CD8-positive, alpha-beta memory T cell (primary cell): ENCODE measurements at regions not wholly inside any gene's neighbourhood (a gene's known extent, or its start where the extent isn't known, plus 50 kb on each side); places are given as distances from the start of the nearest gene placed in this dataset.
A peak's percentile ranks its signal among the peaks of the same experiment; 100 is the strongest.

Experiments
- CTCF ChIA-PET: fragments of 350-600 bp; sonication (Branson Sonifier 250); formaldehyde crosslinking; loops from one replicate; lab custom pipeline; 2021; ENCODE audit warnings: antibody characterized with exemption; lab: Charles Lee
- POLR2A ChIA-PET: fragments of 350-600 bp; sonication (Branson Sonifier 250); formaldehyde crosslinking; loops from one replicate; lab custom pipeline; 2021; ENCODE audit warnings: antibody characterized with exemption; lab: Charles Lee
- DNase-seq, 5 donors: peaks; one replicate each; pipeline versions ENCODE4 v3.0.0 to v3.0.0-alpha.2; 2020 to 2022; ENCODE audit warnings: mixed read lengths in 1 of 5
- H3K27ac ChIP-seq: one replicate; pipeline ENCODE4 v1.7.0; 2013; ENCODE audit warnings: low read depth, mild to moderate bottlenecking, low read length, moderate library complexity
- H3K27me3 ChIP-seq: 2 replicates; pipeline ENCODE4 v1.7.0; 2013; ENCODE audit warnings: low read length, mild to moderate bottlenecking; ENCODE audit not compliant: insufficient read depth, poor library complexity, severe bottlenecking
- H3K36me3 ChIP-seq: 2 replicates; pipeline ENCODE4 v1.7.0; 2013; ENCODE audit warnings: mild to moderate bottlenecking, low read length, moderate library complexity; ENCODE audit not compliant: insufficient read depth
- H3K4me1 ChIP-seq: 2 replicates; pipeline ENCODE4 v1.7.0; 2013; ENCODE audit warnings: mild to moderate bottlenecking, low read length, moderate library complexity; ENCODE audit not compliant: insufficient read depth
- H3K4me3 ChIP-seq: 2 replicates; pipeline ENCODE4 v1.7.0; 2013; ENCODE audit warnings: mild to moderate bottlenecking, low read length
- H3K9me3 ChIP-seq: 2 replicates; pipeline ENCODE4 v1.7.0; 2013; ENCODE audit warnings: mild to moderate bottlenecking, low read length
- H3K27ac Mint-ChIP-seq, 8 donors: one replicate each; pipeline ENCODE4 v1.8.0; 2020 to 2021; ENCODE audit warnings: mixed read lengths in 8 of 8, mild to moderate bottlenecking in 6 of 8, inconsistent platforms in 3 of 8, moderate library complexity in 3 of 8
- H3K27me3 Mint-ChIP-seq, 2 donors: one replicate each; pipeline ENCODE4 v1.8.0; 2020 to 2021; ENCODE audit warnings: mixed read lengths in 2 of 2, mild to moderate bottlenecking in 1 of 2, moderate library complexity in 1 of 2
- H3K36me3 Mint-ChIP-seq, 3 donors: one replicate each; pipeline ENCODE4 v1.8.0; 2020 to 2021; ENCODE audit warnings: mixed read lengths in 3 of 3, inconsistent platforms in 1 of 3, mild to moderate bottlenecking in 1 of 3
- H3K4me1 Mint-ChIP-seq, 3 donors: one replicate each; pipeline ENCODE4 v1.8.0; 2020 to 2021; ENCODE audit warnings: mixed read lengths in 3 of 3, inconsistent platforms in 1 of 3, mild to moderate bottlenecking in 1 of 3
- H3K4me3 Mint-ChIP-seq, 7 donors: one replicate each; pipeline ENCODE4 v1.8.0; 2020 to 2021; ENCODE audit warnings: mixed read lengths in 7 of 7, mild to moderate bottlenecking in 6 of 7, moderate library complexity in 4 of 7, inconsistent platforms in 2 of 7
- H3K9me3 Mint-ChIP-seq, 5 donors: one replicate each; pipeline ENCODE4 v1.8.0; 2020 to 2022; ENCODE audit warnings: mixed read lengths in 5 of 5, mild to moderate bottlenecking in 3 of 5, moderate library complexity in 2 of 5, inconsistent platforms in 1 of 5

DNA sequence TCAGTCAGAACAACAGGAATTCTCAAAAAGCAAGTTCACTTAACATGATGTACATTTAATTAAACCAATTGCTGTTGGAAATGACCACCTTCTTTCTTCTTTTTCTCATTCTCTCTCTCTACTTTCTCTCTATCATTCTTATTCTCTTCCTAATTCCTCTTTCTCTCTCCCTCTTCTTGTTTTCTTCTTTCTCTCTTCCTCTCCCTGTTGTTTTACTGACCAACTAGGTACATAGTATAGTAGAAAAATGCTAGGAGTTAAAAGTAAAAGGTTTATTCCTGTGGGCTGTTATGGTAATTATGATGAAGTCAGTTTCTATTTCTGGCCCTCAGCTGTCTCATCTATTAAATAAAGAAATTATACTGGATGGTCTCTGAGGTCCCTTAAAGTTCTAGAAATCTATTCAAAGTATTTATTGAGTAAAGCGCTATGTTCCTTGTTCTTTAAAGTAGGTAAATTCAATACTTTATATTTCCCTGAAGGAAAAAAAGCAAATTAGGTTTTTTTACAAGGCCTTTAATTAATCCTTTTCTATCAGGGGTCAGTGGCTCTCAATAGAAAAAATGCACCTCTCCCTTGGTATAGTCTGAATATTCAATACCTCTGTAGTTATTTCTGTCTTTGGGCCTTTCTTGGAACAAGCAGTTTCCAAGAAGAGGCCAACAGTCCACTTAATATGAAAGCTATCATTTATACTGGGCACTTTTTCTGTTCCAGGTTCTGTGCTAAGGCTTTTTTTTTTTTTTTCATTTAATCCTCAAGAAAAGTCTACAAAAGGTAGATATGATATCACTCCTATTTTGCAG is 102.3 kb upstream of the SLC30A5 start:
- DNase-seq, result no peak
- peaks cover 0 to 2% of the 10 kb centered on the region in 2 donors for H3K27me3 Mint-ChIP-seq
- no peak overlapping the region for H3K4me3 ChIP-seq
- no peak overlapping the region for H3K27ac Mint-ChIP-seq
- no peaks in the 10 kb centered on the region for H3K27me3 ChIP-seq
- no peak overlapping the region for H3K27ac ChIP-seq
- POLR2A ChIA-PET, result no interaction called here
- peaks cover 4 to 15% (median 9%) of the 10 kb centered on the region in 3 donors for H3K4me1 Mint-ChIP-seq
- no peak overlapping the region for H3K4me3 Mint-ChIP-seq
- no peaks in the 10 kb centered on the region for H3K36me3 ChIP-seq
- no peaks in the 10 kb centered on the region for H3K9me3 Mint-ChIP-seq
- H3K4me1 ChIP-seq, result no peaks in the 10 kb centered on the region
- peaks cover 0 to 3% (median 0%) of the 10 kb centered on the region in 3 donors for H3K36me3 Mint-ChIP-seq
- CTCF ChIA-PET, result no interaction called here
- H3K9me3 ChIP-seq, result no peaks in the 10 kb centered on the region

DNA sequence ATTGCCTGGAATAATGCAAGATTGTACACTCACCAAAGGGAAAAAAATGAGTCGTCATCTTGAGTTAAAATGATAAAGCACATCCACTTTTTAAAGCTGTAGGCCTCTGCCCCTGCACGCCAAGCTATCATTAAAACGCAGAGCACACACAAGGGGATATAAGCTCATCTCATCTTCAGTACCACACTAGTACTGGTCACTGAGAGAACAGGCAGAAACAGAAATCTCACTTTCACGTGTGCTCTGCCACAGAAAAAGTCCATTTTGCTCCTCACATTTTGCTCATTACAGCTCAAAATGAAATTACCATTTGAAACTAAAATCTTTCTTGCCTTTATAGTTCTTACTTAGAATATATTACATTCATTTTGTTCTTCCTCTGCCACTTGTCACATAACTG is 99.2 kb upstream of the SLC30A5 start:
- CTCF ChIA-PET, result interaction anchor here (1.5 kb wide), 1 partner anchor 13 kb away, joined by 5 read pairs; no protein-coding TSS in a partner anchor

DNA sequence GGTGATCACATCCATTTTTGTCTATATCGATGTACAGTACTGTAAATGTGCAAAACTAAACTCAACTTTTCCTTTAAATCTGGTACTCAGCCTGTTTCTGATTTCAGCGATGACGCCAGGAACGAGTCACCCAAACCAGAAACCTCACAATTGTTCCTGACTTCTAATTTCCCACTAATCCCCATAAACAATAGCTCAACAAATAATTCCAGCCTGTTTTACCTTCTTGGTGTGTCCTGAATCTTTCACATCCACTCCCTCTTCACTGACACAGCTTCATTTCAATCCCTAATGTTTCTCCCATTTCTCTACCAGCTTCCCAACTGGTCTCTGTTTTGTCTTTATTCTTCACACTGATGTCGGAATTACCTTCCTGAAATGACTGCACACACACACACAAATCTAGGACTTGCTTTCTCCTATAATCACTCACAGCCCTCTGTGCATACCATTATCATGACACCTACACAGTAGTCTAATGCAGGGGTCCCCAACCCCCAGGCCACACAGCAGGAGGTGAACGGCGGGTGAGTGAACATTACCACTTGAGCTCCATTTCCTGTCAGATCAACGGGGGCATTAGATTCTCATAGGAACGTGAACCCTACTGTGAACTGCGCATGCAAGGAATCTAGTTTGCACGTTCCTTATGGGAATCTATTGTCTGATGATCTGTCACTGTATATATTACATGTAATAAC is 97.8 kb upstream of the SLC30A5 start:
- CTCF ChIA-PET, result no interaction called here
- peak overlapping the region in 1 of 8 donors; percentile 2 for H3K27ac Mint-ChIP-seq
- no peak overlapping the region for H3K4me3 ChIP-seq

More for the DNA sequence above, 99.2 kb upstream of the SLC30A5 start:
- H3K9me3 Mint-ChIP-seq, result no peaks in the 10 kb centered on the region
- Histone ChIP-seq H3K27me3 (no peaks in the 10 kb centered on the region), H3K4me3 (no peak overlapping the region), H3K27ac (no peak overlapping the region), H3K36me3 (no peaks in the 10 kb centered on the region), H3K4me1 (no peaks in the 10 kb centered on the region), H3K9me3 (no peaks in the 10 kb centered on the region)
- peaks cover 0 to 3% (median 0%) of the 10 kb centered on the region in 3 donors for H3K36me3 Mint-ChIP-seq
- H3K27me3 Mint-ChIP-seq, result peaks cover 2 to 3% of the 10 kb centered on the region in 2 donors
- no peak overlapping the region for H3K27ac Mint-ChIP-seq
- DNase-seq, result no peak
- H3K4me3 Mint-ChIP-seq, result no peak overlapping the region
- POLR2A ChIA-PET, result no interaction called here
- H3K4me1 Mint-ChIP-seq, result peaks cover 4 to 15% (median 9%) of the 10 kb centered on the region in 3 donors

DNA sequence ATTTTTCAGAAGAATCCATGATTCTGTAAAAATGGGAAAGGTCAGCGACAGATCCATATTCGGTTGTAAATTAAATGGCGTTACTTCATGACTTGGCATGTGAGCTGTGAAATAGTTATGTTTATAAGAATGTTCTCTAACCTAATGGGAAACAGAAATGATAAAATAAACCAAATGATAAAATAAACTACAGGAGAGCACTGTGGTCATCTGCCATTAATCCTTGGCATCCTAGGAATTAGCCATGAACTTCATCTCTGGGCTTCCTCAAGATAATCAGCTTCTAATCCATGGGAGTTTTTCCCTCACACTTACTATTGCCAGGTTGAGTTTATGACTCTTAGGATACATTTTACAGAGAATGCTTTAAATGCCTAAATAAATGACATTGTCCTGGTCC is 94.6 kb upstream of the SLC30A5 start:
- Mint-ChIP-seq H3K27ac (no peak overlapping the region), H3K27me3 (peaks cover 2 to 10% of the 10 kb centered on the region in 2 donors), H3K9me3 (no peaks in the 10 kb centered on the region), H3K4me1 (peaks cover 4 to 13% (median 9%) of the 10 kb centered on the region in 3 donors), H3K36me3 (peaks cover 0 to 3% (median 1%) of the 10 kb centered on the region in 3 donors), H3K4me3 (no peak overlapping the region)
- Histone ChIP-seq H3K4me3 (no peak overlapping the region), H3K9me3 (no peaks in the 10 kb centered on the region), H3K36me3 (no peaks in the 10 kb centered on the region), H3K4me1 (no peaks in the 10 kb centered on the region), H3K27me3 (no peaks in the 10 kb centered on the region), H3K27ac (no peak overlapping the region)
- POLR2A ChIA-PET, result interaction anchor here (0.6 kb wide), 1 partner anchor 105 kb away, joined by 3 read pairs; no protein-coding TSS in a partner anchor
- CTCF ChIA-PET, result no interaction called here
- no peak for DNase-seq

More for the DNA sequence above, 97.8 kb upstream of the SLC30A5 start:
- DNase-seq, result no peak
- Mint-ChIP-seq H3K36me3 (peaks cover 0 to 3% (median 0%) of the 10 kb centered on the region in 3 donors), H3K9me3 (no peaks in the 10 kb centered on the region), H3K4me3 (no peak overlapping the region), H3K27me3 (peaks cover 2 to 3% of the 10 kb centered on the region in 2 donors), H3K4me1 (peaks cover 4 to 15% (median 9%) of the 10 kb centered on the region in 3 donors)
- no peaks in the 10 kb centered on the region for H3K9me3 ChIP-seq
- POLR2A ChIA-PET, result no interaction called here
- H3K27ac ChIP-seq, result no peak overlapping the region
- no peaks in the 10 kb centered on the region for H3K27me3 ChIP-seq
- H3K36me3 ChIP-seq, result no peaks in the 10 kb centered on the region
- no peaks in the 10 kb centered on the region for H3K4me1 ChIP-seq

DNA sequence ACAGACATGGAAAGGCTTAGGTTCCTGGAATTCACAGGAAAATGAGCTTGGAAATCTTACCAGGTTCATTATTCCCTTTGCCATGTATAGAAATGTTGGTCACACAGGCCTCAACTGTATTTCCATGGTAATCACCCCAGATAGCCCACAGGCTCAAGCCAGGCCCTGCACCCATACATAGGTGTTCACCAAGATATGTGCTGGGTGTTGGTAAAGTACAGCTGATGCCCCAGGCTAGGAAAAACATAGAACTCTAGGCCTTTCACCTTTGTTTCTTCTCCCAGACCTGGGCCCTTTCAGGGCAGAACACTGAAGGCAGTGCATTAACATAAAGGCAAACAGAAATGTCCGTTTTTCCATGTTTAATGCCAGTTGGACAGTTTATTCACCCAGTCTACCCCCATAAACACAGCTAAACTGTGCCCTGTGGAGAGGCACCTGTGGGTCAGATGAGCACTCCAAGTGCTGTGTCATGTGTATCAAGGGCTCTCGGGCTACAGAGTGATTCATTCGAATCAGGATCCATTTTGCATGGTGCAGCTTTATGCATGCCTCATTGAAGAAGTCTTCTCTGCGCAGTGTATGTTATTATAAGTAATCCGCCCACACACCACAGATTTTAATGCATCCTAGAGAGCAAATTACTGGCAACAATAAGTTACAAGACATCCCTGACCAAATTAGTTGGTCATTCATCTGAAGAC is 93.4 kb upstream of the SLC30A5 start:
- H3K27ac ChIP-seq, result no peak overlapping the region
- ChIA-PET POLR2A (no interaction called here), CTCF (no interaction called here)
- H3K9me3 Mint-ChIP-seq, result no peaks in the 10 kb centered on the region
- H3K4me1 ChIP-seq, result no peaks in the 10 kb centered on the region
- no peak overlapping the region for H3K27ac Mint-ChIP-seq
- peaks cover 2% of the 10 kb centered on the region for H3K27me3 ChIP-seq
- H3K4me1 Mint-ChIP-seq, result peaks cover 4 to 8% (median 5%) of the 10 kb centered on the region in 3 donors
- H3K36me3 Mint-ChIP-seq, result peaks cover 0 to 3% (median 1%) of the 10 kb centered on the region in 3 donors
- peaks cover 2 to 19% of the 10 kb centered on the region in 2 donors for H3K27me3 Mint-ChIP-seq
- H3K4me3 Mint-ChIP-seq, result no peak overlapping the region
- no peaks in the 10 kb centered on the region for H3K36me3 ChIP-seq
- no peak overlapping the region for H3K4me3 ChIP-seq
- no peak for DNase-seq
- H3K9me3 ChIP-seq, result no peaks in the 10 kb centered on the region

DNA sequence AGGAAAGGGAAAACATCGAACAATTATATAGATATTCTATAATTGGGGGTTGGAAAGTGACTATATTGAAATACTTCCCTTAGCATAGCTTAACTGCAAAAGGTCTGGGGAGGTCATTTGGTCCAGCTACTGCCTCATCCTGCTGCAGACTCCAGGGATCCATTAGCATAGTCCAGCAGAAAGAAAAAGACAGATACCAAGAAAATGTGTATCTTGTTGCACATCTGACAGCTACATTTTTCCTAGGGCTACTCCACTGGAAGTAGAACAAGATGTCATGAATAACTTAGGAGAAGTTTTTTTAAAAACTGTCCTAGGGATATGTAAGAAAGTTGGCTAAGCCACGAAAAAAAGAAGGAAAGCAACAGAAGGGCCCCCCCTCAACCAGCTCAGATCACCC is 92.9 kb upstream of the SLC30A5 start:
- no peak overlapping the region for H3K27ac Mint-ChIP-seq
- H3K36me3 ChIP-seq, result no peaks in the 10 kb centered on the region
- no peak overlapping the region for H3K27ac ChIP-seq
- DNase-seq, result no peak
- peaks cover 0 to 19% of the 10 kb centered on the region in 2 donors for H3K27me3 Mint-ChIP-seq
- H3K9me3 ChIP-seq, result no peaks in the 10 kb centered on the region
- CTCF ChIA-PET, result no interaction called here
- POLR2A ChIA-PET, result no interaction called here
- H3K4me1 Mint-ChIP-seq, result peaks cover 0 to 2% (median 0%) of the 10 kb centered on the region in 3 donors
- H3K9me3 Mint-ChIP-seq, result no peaks in the 10 kb centered on the region
- H3K4me3 Mint-ChIP-seq, result no peak overlapping the region
- H3K27me3 ChIP-seq, result peaks cover 3% of the 10 kb centered on the region
- no peaks in the 10 kb centered on the region for H3K4me1 ChIP-seq
- peaks cover 0 to 2% (median 1%) of the 10 kb centered on the region in 3 donors for H3K36me3 Mint-ChIP-seq
- no peak overlapping the region for H3K4me3 ChIP-seq

DNA sequence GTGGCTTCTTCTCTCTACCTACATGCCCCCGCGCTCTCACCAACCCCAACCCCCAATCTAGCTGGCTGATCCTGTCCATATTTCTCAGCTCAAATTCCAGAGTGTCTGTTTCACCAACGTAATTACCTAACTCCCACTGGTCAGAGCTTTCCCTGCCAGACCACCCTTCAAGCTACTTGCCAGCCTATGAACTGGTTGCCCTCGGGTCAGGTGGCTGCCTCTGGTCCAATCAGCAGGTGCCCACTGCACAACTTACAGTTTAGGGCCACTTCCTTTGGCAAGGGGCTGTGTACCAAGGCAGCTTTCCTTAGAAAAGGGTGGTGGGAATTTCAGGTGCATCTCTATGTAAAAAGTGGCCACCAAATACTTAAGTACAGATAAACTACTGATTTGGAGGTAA is 92.2 kb upstream of the SLC30A5 start:
- no peak overlapping the region for H3K27ac Mint-ChIP-seq
- no peak for DNase-seq
- Histone ChIP-seq H3K27me3 (peaks cover 3% of the 10 kb centered on the region), H3K27ac (no peak overlapping the region), H3K4me1 (no peaks in the 10 kb centered on the region), H3K4me3 (no peak overlapping the region), H3K36me3 (no peaks in the 10 kb centered on the region), H3K9me3 (no peaks in the 10 kb centered on the region)
- no peak overlapping the region for H3K4me3 Mint-ChIP-seq
- peaks cover 0 to 19% of the 10 kb centered on the region in 2 donors for H3K27me3 Mint-ChIP-seq
- H3K4me1 Mint-ChIP-seq, result no peaks in the 10 kb centered on the region
- H3K36me3 Mint-ChIP-seq, result peaks cover 0 to 1% (median 0%) of the 10 kb centered on the region in 3 donors
- CTCF ChIA-PET, result no interaction called here
- POLR2A ChIA-PET, result no interaction called here
- H3K9me3 Mint-ChIP-seq, result no peaks in the 10 kb centered on the region
